ENCODE measurements at regions not wholly inside any gene's neighbourhood (a gene's known extent, or its start where the extent isn't known, plus 50 kb on each side); places are given as distances from the start of the nearest gene placed in this dataset.
"Not testable (repeated sequence)": the region's sequence is repeated elsewhere in the genome, so short reads cannot be mapped to it uniquely, and the experiment has no call there.

DNA sequence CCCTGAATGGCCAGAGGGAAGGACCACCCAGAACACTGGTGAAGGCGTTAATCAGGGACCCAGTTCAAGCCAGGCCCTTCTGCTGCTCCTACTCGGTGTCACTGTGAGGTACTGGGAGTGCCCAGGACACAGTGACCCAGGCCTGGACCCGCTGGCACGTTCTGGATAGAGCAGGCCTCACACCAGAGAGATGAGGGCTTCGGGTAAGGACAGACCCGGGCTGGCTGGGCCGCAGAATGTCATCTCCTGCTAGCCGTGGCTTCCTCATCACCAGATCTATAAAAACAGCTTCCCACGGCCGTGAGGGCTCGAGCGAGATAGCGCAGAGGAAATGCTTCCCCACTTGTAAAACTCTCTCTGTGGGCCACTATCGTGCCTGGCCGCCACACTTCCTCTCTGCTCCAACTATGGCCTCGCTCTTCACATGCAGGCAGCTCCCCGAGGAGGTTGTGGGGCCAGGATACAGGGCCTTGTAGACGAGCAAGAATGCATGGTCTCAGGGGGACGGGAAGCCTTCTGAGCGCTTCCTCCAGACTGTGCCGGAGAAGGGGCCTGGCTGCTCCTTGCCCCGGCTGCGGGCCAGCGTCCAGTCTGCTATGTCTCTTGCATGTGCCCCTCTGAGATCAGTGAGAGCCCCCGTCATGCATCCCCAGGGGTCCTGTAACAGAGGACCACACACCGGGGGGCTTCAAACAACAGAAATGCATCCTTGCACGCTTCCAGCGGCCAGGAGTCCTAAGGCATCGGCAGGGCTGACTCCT lies 161.6 kb upstream of the ZNF469 start:
- not testable (repeated sequence) for H4K8ac ChIP-seq (replicated peaks; ENCODE audit: insufficient read length, low read depth, low read length); H3K79me1 ChIP-seq (ENCODE audit: insufficient read depth, low read depth, low read length, poor library complexity, severe bottlenecking); H2BK12ac ChIP-seq (ENCODE audit: insufficient read length, low read depth, low read length); H2BK15ac ChIP-seq (ENCODE audit: low read depth, low read length); H3K4ac ChIP-seq (ENCODE audit: low read depth, low read length); H3K27ac Mint-ChIP-seq; H3K56ac ChIP-seq (ENCODE audit: insufficient read length, low read depth, low read length); H4K91ac ChIP-seq (ENCODE audit: insufficient read length, low read depth, low read length); H2AK5ac ChIP-seq (ENCODE audit: insufficient read length, low read length); H3K9me3 ChIP-seq (ENCODE audit: control insufficient read depth, low read depth, low read length); H3K23ac ChIP-seq (ENCODE audit: insufficient read length, low read depth, low read length); H3K4me1 ChIP-seq (ENCODE audit: insufficient read depth, low read length); H3K4me3 Mint-ChIP-seq; H4K5ac ChIP-seq (ENCODE audit: insufficient read length, low read depth, low read length); H3K9ac ChIP-seq (ENCODE audit: extremely low read depth, insufficient read length, low read length); H2BK120ac ChIP-seq (ENCODE audit: low read depth, low read length, poor library complexity, severe bottlenecking); H3T11ph ChIP-seq (ENCODE audit: low read length); H3K36me3 Mint-ChIP-seq (ENCODE audit: insufficient read depth in 1 of 3, low read depth in 3 of 3); H2AFZ ChIP-seq (ENCODE audit: low read length); H2BK5ac ChIP-seq (ENCODE audit: insufficient read length, low read length); H3K23me2 ChIP-seq (ENCODE audit: insufficient read length, low read depth, low read length, poor library complexity, severe bottlenecking); H3K79me2 ChIP-seq (ENCODE audit: insufficient read depth, low read length); H2BK20ac ChIP-seq (ENCODE audit: low read depth, low read length, poor library complexity, severe bottlenecking); H3K14ac ChIP-seq (ENCODE audit: insufficient read depth, low read length); H3K27me3 Mint-ChIP-seq (ENCODE audit: low read depth); H3K18ac ChIP-seq (ENCODE audit: insufficient read length, low read depth, low read length); H3K4me1 Mint-ChIP-seq; H3K9me3 Mint-ChIP-seq; H3K27me3 ChIP-seq (ENCODE audit: insufficient read depth, low read length); H4K20me1 ChIP-seq (ENCODE audit: control insufficient read depth, insufficient read depth, insufficient read length); DNase-seq; H3K27ac ChIP-seq (ENCODE audit: insufficient read length, low read depth, low read length); H3K4me2 ChIP-seq (ENCODE audit: insufficient read depth, insufficient read length, low read length)
- WGBS (ENCODE audit: extremely low coverage, insufficient read length, low lambda C conversion rate) = no CpG with 5 or more reads among the region's 29 CpGs

DNA sequence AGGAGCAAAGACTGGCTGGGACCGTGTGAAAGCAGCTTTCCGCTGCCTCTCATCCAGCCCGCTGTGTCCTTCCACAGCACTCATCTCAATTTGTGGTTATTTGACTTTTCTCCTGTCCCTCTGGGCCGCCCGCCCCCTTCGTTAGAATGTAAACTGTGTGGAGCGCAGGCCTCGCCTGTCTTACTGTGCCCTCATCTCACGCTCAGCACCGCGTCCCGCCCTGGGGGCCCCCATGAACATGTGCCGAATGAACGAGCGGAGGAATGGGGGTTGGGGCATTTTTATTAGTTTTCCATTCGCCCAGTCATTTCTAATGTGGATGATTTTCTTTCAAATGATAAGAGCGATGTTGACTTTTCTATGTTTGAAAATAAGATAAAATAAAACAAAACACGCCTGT lies 159.1 kb upstream of the ZNF469 start:
- H3K9ac ChIP-seq (ENCODE audit: extremely low read depth, insufficient read length, low read length); H2AK5ac ChIP-seq (ENCODE audit: insufficient read length, low read length); H3K23me2 ChIP-seq (ENCODE audit: insufficient read length, low read depth, low read length, poor library complexity, severe bottlenecking); H3K9me3 ChIP-seq (ENCODE audit: control insufficient read depth, low read depth, low read length); H2BK15ac ChIP-seq (ENCODE audit: low read depth, low read length); H2BK120ac ChIP-seq (ENCODE audit: low read depth, low read length, poor library complexity, severe bottlenecking); H3K4me3 Mint-ChIP-seq; H3K4me2 ChIP-seq (ENCODE audit: insufficient read depth, insufficient read length, low read length); H2AFZ ChIP-seq (ENCODE audit: low read length); H2BK20ac ChIP-seq (ENCODE audit: low read depth, low read length, poor library complexity, severe bottlenecking); H3K9me3 Mint-ChIP-seq; H3K79me2 ChIP-seq (ENCODE audit: insufficient read depth, low read length); H3K4me1 Mint-ChIP-seq; H3T11ph ChIP-seq (ENCODE audit: low read length); H4K20me1 ChIP-seq (ENCODE audit: control insufficient read depth, insufficient read depth, insufficient read length); H3K79me1 ChIP-seq (ENCODE audit: insufficient read depth, low read depth, low read length, poor library complexity, severe bottlenecking); H3K56ac ChIP-seq (ENCODE audit: insufficient read length, low read depth, low read length); H3K27me3 ChIP-seq (ENCODE audit: insufficient read depth, low read length); H3K14ac ChIP-seq (ENCODE audit: insufficient read depth, low read length); H3K18ac ChIP-seq (ENCODE audit: insufficient read length, low read depth, low read length); H2BK12ac ChIP-seq (ENCODE audit: insufficient read length, low read depth, low read length); H4K5ac ChIP-seq (ENCODE audit: insufficient read length, low read depth, low read length); H4K8ac ChIP-seq (replicated peaks; ENCODE audit: insufficient read length, low read depth, low read length); H3K36me3 Mint-ChIP-seq (ENCODE audit: insufficient read depth in 1 of 3, low read depth in 3 of 3); H3K27ac ChIP-seq (ENCODE audit: insufficient read length, low read depth, low read length); H3K4me1 ChIP-seq (ENCODE audit: insufficient read depth, low read length); DNase-seq; H3K23ac ChIP-seq (ENCODE audit: insufficient read length, low read depth, low read length); H2BK5ac ChIP-seq (ENCODE audit: insufficient read length, low read length); H3K27me3 Mint-ChIP-seq (ENCODE audit: low read depth); H3K4ac ChIP-seq (ENCODE audit: low read depth, low read length); H4K91ac ChIP-seq (ENCODE audit: insufficient read length, low read depth, low read length): not testable (repeated sequence)
- WGBS (ENCODE audit: extremely low coverage, insufficient read length, low lambda C conversion rate) = no CpG with 5 or more reads among the region's 18 CpGs
- H3K27ac Mint-ChIP-seq = 0 out of 7 replicates have a peak overlapping the region, but pooled peaks of 1 of the 3 experiments have one; percentile 42

Data from H9 (cell line).